SK-N-SH (cell line): ENCODE measurements at regions not wholly inside any gene's neighbourhood (a gene's known extent, or its start where the extent isn't known, plus 50 kb on each side); places are given as distances from the start of the nearest gene placed in this dataset.

Experiments
- CTCF ChIA-PET: fragments of 300-600, 350-600 bp; formaldehyde crosslinking; extraction: SDS; loops from one replicate; lab custom pipeline; 2021; lab: Yijun Ruan, JAX
- POLR2A ChIA-PET: fragments of 350-600 bp; sonication (Branson Sonifier 250); formaldehyde crosslinking; extraction: SDS; loops from one replicate; lab custom pipeline; 2020; ENCODE audit warnings: antibody characterized with exemption, inconsistent platforms; lab: Yijun Ruan, JAX
- DNase-seq: peaks from one replicate; pipeline ENCODE4 v3.0.0; 2012
- H2AFZ ChIP-seq: fragments of 200-600 bp; sonication (generic); 2 replicates; pipeline ENCODE4 v1.8.1; 2016; ENCODE audit warnings: antibody characterized with exemption, mild to moderate bottlenecking, low read depth
- H3F3A ChIP-seq: fragments of 200-600 bp; sonication (generic); replicated peaks from 2 replicates; pipeline ENCODE3; 2016; ENCODE audit warnings: antibody characterized with exemption, mild to moderate bottlenecking; ENCODE audit not compliant: insufficient read depth
- H3K27ac ChIP-seq, 2 experiments: fragments of 200-500 bp in 1 of 2; fragments of 200-600 bp in 1 of 2; sonication (Bioruptor generic) in 1 of 2; sonication (generic), shearing (Covaris generic) in 1 of 2; 2 replicates each; pipeline versions ENCODE4 v1.5.1 to v1.6.1; 2014 to 2016; ENCODE audit warnings: low read depth in 2 of 2, inconsistent platforms in 1 of 2, low read length in 1 of 2, mild to moderate bottlenecking in 1 of 2, mixed read lengths in 1 of 2
- H3K27me3 ChIP-seq: fragments of 200-600 bp; sonication (generic), shearing (Covaris generic); 2 replicates; pipeline ENCODE4 v1.6.1; 2016; ENCODE audit warnings: mixed run types; ENCODE audit not compliant: insufficient read depth
- H3K36me3 ChIP-seq, 2 experiments: fragments of 200-500 bp in 1 of 2; fragments of 200-600 bp in 1 of 2; sonication (Bioruptor generic) in 1 of 2; sonication (generic) in 1 of 2; replicated peaks in 1 of 2; 2 replicates each; pipeline versions ENCODE3 to v1.5.1; 2014 to 2016; ENCODE audit warnings: low read length in 1 of 2, mild to moderate bottlenecking in 1 of 2; ENCODE audit not compliant: insufficient read depth in 2 of 2, control insufficient read depth in 1 of 2
- H3K4me1 ChIP-seq, 2 experiments: fragments of 200-500 bp in 1 of 2; fragments of 200-600 bp in 1 of 2; sonication (Bioruptor generic) in 1 of 2; sonication (generic), shearing (Covaris generic) in 1 of 2; 2 replicates each; pipeline versions ENCODE4 v1.5.1 to v1.6.1; 2014 to 2016; ENCODE audit warnings: low read depth in 1 of 2, low read length in 1 of 2, mixed run types in 1 of 2; ENCODE audit not compliant: insufficient read depth in 2 of 2, control insufficient read depth in 1 of 2
- H3K4me2 ChIP-seq: fragments of 200-600 bp; sonication (generic), shearing (Covaris generic); 2 replicates; pipeline ENCODE4 v1.6.1; 2017; ENCODE audit warnings: mixed run types
- H3K4me3 ChIP-seq, 2 experiments: fragments of 200-500 bp in 1 of 2; fragments of 200-600 bp in 1 of 2; sonication (Bioruptor generic) in 1 of 2; sonication (generic), shearing (Covaris generic) in 1 of 2; 2 replicates each; pipeline versions ENCODE4 v1.5.1 to v1.8.1; 2014 to 2016; ENCODE audit warnings: low read depth in 2 of 2, inconsistent platforms in 1 of 2, low read length in 1 of 2, mild to moderate bottlenecking in 1 of 2, mixed read lengths in 1 of 2, moderate library complexity in 1 of 2
- H3K79me2 ChIP-seq: fragments of 200-600 bp; sonication (generic); 2 replicates; pipeline ENCODE4 v1.8.1; 2017; ENCODE audit warnings: mild to moderate bottlenecking; ENCODE audit not compliant: insufficient read depth
- H3K9ac ChIP-seq: fragments of 200-600 bp; sonication (generic); 2 replicates; pipeline ENCODE4 v1.6.1; 2017; ENCODE audit warnings: mixed run types
- H3K9me2 ChIP-seq: fragments of 200-600 bp; sonication (generic); 2 replicates; pipeline ENCODE4 v1.6.1; 2017; ENCODE audit warnings: mixed run types
- H3K9me3 ChIP-seq: fragments of 200-600 bp; sonication (generic); 2 replicates; pipeline ENCODE4 v1.6.1; 2017; ENCODE audit warnings: mixed run types, mild to moderate bottlenecking, moderate library complexity
- H4K20me1 ChIP-seq: fragments of 200-600 bp; sonication (generic); 2 replicates; pipeline ENCODE4 v1.6.1; 2017; ENCODE audit warnings: mild to moderate bottlenecking, mixed run types; ENCODE audit not compliant: insufficient read depth
- CHD2 ChIP-seq: fragments of 150-350 bp; IDR thresholded peaks from 2 replicates; pipeline ENCODE4 v1.6.1; 2018; ENCODE audit warnings: low read length; ENCODE audit not compliant: partially characterized antibody
- CTCF ChIP-seq: fragments of 200-600 bp; sonication (generic); IDR thresholded peaks from 2 replicates; pipeline ENCODE4 v1.6.1; 2017; ENCODE audit warnings: antibody characterized with exemption, mild to moderate bottlenecking, moderate library complexity
- ELF1 ChIP-seq: IDR thresholded peaks from 2 replicates; pipeline ENCODE4 v1.4.0; 2012
- EP300 ChIP-seq, 2 experiments: IDR thresholded peaks; 2 replicates each; pipeline versions ENCODE4 v1.4.0 to v1.6.1; 2012; ENCODE audit warnings: borderline replicate concordance in 1 of 2, low read depth in 1 of 2, low read length in 1 of 2
- FOSL2 ChIP-seq: IDR thresholded peaks from 2 replicates; pipeline ENCODE4 v1.4.0; 2012; ENCODE audit warnings: low read depth, mild to moderate bottlenecking, moderate library complexity, borderline replicate concordance
- FOXJ3 ChIP-seq: sonication (generic); formaldehyde crosslinking; IDR thresholded peaks from 2 replicates; pipeline ENCODE4 v1.5.1; 2020; ENCODE audit warnings: mild to moderate bottlenecking, missing genetic modification reagents
- GATA2 ChIP-seq: sonication (generic); formaldehyde crosslinking; IDR thresholded peaks from 2 replicates; pipeline ENCODE4 v1.5.0; 2020; ENCODE audit warnings: mild to moderate bottlenecking, missing genetic modification reagents
- IRF3 ChIP-seq: fragments of 150-350 bp; IDR thresholded peaks from 2 replicates; pipeline ENCODE4 v1.6.1; 2016; ENCODE audit warnings: mild to moderate bottlenecking, low read depth, low read length
- MAX ChIP-seq: IDR thresholded peaks from 2 replicates; pipeline ENCODE4 v1.4.0; 2012; ENCODE audit warnings: low read depth
- MEF2A ChIP-seq: IDR thresholded peaks from 2 replicates; pipeline ENCODE4 v1.4.0; 2012; ENCODE audit warnings: low read depth, borderline replicate concordance
- NRF1 ChIP-seq: IDR thresholded peaks from 2 replicates; pipeline ENCODE4 v1.6.1; 2012; ENCODE audit warnings: low read depth, mild to moderate bottlenecking, low read length
- RAD21 ChIP-seq: IDR thresholded peaks from 2 replicates; pipeline ENCODE4 v1.6.1; 2012; ENCODE audit warnings: mild to moderate bottlenecking, low read length
- RCOR1 ChIP-seq: fragments of 150-350 bp; IDR thresholded peaks from 2 replicates; pipeline ENCODE4 v1.6.1; 2017; ENCODE audit warnings: antibody characterized with exemption, low read length
- RFX5 ChIP-seq: IDR thresholded peaks from 2 replicates; pipeline ENCODE4 v1.6.1; 2012; ENCODE audit warnings: mild to moderate bottlenecking, improper control_type of control experiment, low read length
- TCF12 ChIP-seq: IDR thresholded peaks from 2 replicates; pipeline ENCODE4 v1.4.0; 2012
- TEAD4 ChIP-seq: IDR thresholded peaks from 2 replicates; pipeline ENCODE4 v1.4.0; 2012; ENCODE audit warnings: mild to moderate bottlenecking, borderline replicate concordance; ENCODE audit not compliant: insufficient read depth
- YY1 ChIP-seq: IDR thresholded peaks from 2 replicates; pipeline ENCODE4 v1.4.0; 2012; ENCODE audit warnings: low read depth, mild to moderate bottlenecking
- ZBTB33 ChIP-seq: IDR thresholded peaks from 2 replicates; pipeline ENCODE4 v1.4.0; 2012; ENCODE audit warnings: low read depth, borderline replicate concordance
- WGBS: methylation state at CpG from one replicate; pipeline ENCODE4 v1.1.6; 2017; ENCODE audit warnings: low lambda C conversion rate; 5-methylcytosine and 5-hydroxymethylcytosine counted together

- Histone ChIP-seq H3K9me2 (no peaks in the 10 kb centered on the region; the same call in 1 of the 2 replicates), H3K9me3 (peaks cover 10% of the 10 kb centered on the region; the same call in 1 of the 2 replicates), H3K36me3 (no peaks in the 10 kb centered on the region), H2AFZ (no peak overlapping the region), H3F3A (no peaks in the 10 kb centered on the region), H3K27ac (no peak overlapping the region), H3K79me2 (no peaks in the 10 kb centered on the region), H3K4me2 (no peak overlapping the region), H3K4me1 (no peaks in the 10 kb centered on the region), H3K27me3 (no peaks in the 10 kb centered on the region), H3K4me3 (no peak overlapping the region), H4K20me1 (no peaks in the 10 kb centered on the region), H3K9ac (no peak overlapping the region)
- TF ChIP-seq EP300 (IDR thresholded peaks at IDR 0.05; ENCODE audit: borderline replicate concordance in 1 of 2, low read depth in 1 of 2, low read length in 1 of 2) (no peak), RCOR1 (no peak), ZBTB33 (no peak), CTCF (no peak), IRF3 (no peak), TCF12 (no peak), FOSL2 (no peak), NRF1 (no peak), YY1 (no peak), MEF2A (no peak), FOXJ3 (CRISPR knock-in tag) (no peak), MAX (no peak), CHD2 (no peak), RFX5 (no peak), GATA2 (CRISPR knock-in tag) (no peak), ELF1 (no peak), TEAD4 (no peak), RAD21 (no peak)
- WGBS: 2% methylated on average over 4 of the region's 4 CpGs
- CTCF ChIA-PET: no interaction called here
- DNase-seq: no peak
- POLR2A ChIA-PET: no interaction called here
These were observed 894.0 kb upstream of the ZNF722 start for GRCh38 chr7:63104666-63105065.
